GM19023 (cell line): ENCODE measurements at regions not wholly inside any gene's neighbourhood (a gene's known extent, or its start where the extent isn't known, plus 50 kb on each side); places are given as distances from the start of the nearest gene placed in this dataset.

Experiments
- ATAC-seq: cut with Tn5 transposase; IDR thresholded peaks from one replicate; pipeline ENCODE4 v1.9.1; 2021; ENCODE audit warnings: mild to moderate bottlenecking, moderate library complexity; ENCODE audit not compliant: unreplicated experiment

- no peak for ATAC-seq
Observed at GRCh38 chr9:87437966-87438365, 59.7 kb upstream of the DAPK1 start.

DNA sequence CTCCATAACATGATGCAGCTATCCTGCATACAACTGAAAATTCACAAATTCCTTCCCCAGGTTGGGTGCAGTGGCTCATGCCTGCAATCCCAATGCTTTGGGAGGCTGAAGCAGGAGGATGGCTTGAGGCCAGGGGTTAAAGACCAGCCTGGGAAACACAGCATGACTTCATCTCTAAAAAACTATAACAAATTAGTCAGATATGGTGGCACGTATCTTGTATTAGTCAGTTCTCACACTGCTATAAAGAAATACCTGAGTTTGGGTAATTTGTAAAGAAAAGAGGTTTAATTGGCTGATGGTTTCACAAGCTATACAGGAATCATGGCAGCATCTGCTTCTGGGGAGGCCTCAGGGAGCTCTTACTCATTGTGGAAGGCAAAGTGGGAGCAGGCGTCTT is 56.4 kb upstream of the DAPK1 start:
- no peak for ATAC-seq

DNA sequence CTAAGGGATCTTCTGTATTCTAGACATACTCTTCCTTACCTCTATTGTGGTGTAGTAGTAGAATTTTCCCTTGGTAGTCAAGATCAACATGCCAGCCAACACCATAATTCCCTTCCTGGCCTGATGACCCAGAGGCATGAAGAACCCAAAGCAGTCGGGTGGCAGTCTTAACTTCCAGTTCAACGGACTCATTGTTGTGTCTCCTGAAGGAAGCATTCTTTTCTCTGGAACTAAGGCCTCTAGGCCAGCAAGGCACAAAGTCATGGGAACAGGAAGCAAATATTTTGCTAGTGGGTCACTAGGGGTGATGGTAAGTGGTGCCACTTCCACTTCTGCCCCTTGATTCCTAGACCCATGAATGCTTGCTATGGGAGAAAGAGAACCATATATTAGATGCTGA is 55.2 kb upstream of the DAPK1 start:
- no peak for ATAC-seq

DNA sequence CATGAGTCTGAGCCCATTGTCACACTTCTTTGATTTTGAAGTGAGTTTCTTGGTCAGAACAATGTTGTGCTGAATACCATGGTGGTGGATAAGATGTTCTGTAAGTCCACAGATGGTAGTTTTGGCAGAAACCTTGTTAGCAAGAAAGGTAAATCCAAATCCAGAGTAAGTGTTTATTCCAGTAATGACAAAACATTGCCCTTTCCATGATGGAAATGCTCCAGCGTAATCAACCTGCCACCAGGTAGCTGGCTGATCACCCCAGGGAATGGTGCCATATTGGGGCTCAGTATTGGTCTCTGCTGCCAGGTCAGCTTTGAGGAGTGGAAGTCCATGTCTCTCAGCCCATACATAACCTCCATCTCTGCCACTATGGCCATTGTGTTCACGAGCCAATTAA is 54.7 kb upstream of the DAPK1 start:
- no peak for ATAC-seq

GRCh38 chr9:87443461-87443860 is 54.2 kb upstream of the DAPK1 start:
- no peak for ATAC-seq

DNA sequence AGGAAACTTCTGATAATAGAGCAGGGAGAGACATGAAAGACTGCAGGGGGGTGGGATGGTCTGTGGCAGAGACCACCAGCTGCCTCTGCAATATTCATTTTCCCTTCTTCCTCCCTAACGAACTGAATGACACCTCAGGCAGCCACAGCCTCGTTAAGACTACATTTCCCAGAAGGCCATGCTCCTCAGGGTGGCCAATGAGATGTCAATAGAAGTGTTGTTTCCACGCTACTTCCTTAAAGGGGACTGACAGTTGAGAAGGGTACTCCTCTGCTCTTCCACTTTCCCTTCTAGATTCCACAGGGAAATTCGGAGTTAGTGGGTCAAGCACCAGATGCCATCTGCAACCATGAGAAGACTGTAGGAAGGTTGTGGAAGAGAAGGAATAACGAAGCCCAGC is 52.0 kb upstream of the DAPK1 start:
- peak; percentile 94 for ATAC-seq

DNA sequence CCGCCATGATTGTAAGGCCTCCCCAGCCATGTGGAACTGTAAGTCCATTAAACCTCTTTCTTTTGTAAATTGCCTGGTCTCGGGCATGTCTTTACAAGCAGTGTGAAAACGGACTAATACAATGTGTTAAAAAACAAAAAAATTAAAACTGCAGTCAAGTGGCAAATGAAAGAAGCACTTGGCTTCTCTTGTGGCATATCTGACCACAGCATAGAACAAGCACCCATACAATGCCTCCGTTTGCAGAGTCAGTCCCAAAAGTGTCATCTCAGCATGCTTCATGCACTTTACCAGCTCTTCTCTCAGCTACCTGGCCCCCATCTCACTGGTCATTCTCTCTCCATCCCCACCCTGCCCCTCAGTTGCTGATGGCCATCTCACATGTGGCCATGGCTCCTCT is 51.1 kb upstream of the DAPK1 start:
- ATAC-seq, result no peak

DNA sequence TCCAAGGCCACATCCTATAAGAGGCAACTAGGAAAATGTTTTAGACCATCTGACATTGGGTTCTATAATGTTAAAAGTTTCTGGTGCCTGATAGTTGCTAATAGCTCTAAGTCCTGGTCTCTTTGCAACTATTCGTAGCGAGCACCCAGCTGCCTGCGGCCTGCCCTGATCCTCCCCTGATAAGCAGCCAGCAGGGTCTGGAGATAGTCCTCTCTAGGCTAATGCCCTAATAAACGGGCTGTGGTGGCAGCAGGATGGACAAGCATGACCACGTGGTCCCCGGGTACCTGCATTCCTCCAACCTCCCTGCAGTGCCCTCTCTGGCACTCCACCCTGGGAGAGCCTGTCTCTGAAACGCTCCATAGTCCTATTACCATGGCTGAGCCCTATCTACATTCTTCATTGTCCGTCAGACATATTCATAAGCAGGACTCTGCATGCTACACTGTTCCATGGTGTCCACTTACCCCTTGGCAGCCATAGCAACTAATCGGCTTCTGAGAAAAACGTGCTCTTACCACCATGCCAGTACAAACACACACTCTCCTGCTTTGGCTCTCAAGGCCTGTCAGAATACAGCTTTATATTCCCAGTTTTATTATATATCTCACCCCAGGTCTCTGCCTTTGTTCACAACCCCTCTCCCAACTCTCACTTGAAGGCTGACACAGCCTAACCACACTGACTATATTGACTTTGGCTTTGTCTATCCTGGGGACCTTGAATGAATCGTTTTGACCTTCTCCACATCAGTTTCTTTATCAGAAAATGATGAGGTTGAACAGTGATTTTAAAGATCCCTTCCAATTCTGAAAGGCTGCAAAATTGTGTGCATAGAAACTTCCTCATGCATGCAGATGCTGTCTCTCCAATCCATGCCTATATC is 49.9 kb upstream of the DAPK1 start:
- no peak for ATAC-seq
